DND-41 (cell line): ENCODE measurements at regions not wholly inside any gene's neighbourhood (a gene's known extent, or its start where the extent isn't known, plus 50 kb on each side); places are given as distances from the start of the nearest gene placed in this dataset.

ENCODE experiments used
- CTCF ChIP-seq: IDR thresholded peaks from 2 replicates; pipeline ENCODE4 v1.5.1; 2012; ENCODE audit warnings: borderline replicate concordance, low read length, moderate library complexity, mild to moderate bottlenecking; ENCODE audit not compliant: poor library complexity, severe bottlenecking; ENCODE audit errors: extremely low read depth
- EZH2 ChIP-seq: IDR thresholded peaks from 3 replicates; pipeline ENCODE4 v1.6.1; 2012; ENCODE audit warnings: borderline replicate concordance, low read depth, mild to moderate bottlenecking, moderate library complexity, low read length, inconsistent platforms; ENCODE audit not compliant: severe bottlenecking

GRCh38 chr20:22901921-22902320 is 133.2 kb upstream of the SSTR4 start:
- TF ChIP-seq CTCF (no peak), EZH2 (no peak)
